Osteocyte (in vitro differentiated cells): ENCODE measurements at regions not wholly inside any gene's neighbourhood (a gene's known extent, or its start where the extent isn't known, plus 50 kb on each side); places are given as distances from the start of the nearest gene placed in this dataset.

Experiments used
- DNase-seq: peaks from one replicate; pipeline ENCODE4 v3.0.0; 2021; ENCODE audit warnings: mixed read lengths; ENCODE audit not compliant: unreplicated experiment; ENCODE audit errors: extremely low spot score
- H3K27ac Mint-ChIP-seq: one replicate; pipeline ENCODE4 v1.8.0; 2021; ENCODE audit warnings: mild to moderate bottlenecking, mixed read lengths; ENCODE audit not compliant: unreplicated experiment
- H3K27me3 Mint-ChIP-seq: one replicate; pipeline ENCODE4 v1.8.0; 2021; ENCODE audit warnings: mixed read lengths; ENCODE audit not compliant: unreplicated experiment
- H3K36me3 Mint-ChIP-seq: one replicate; pipeline ENCODE4 v1.8.0; 2021; ENCODE audit warnings: mixed read lengths; ENCODE audit not compliant: unreplicated experiment
- H3K4me1 Mint-ChIP-seq: one replicate; pipeline ENCODE4 v1.8.0; 2021; ENCODE audit warnings: mixed read lengths; ENCODE audit not compliant: unreplicated experiment
- H3K4me3 Mint-ChIP-seq: one replicate; pipeline ENCODE4 v1.8.0; 2021; ENCODE audit warnings: mild to moderate bottlenecking, moderate library complexity, mixed read lengths; ENCODE audit not compliant: unreplicated experiment
- H3K9me3 Mint-ChIP-seq: one replicate; pipeline ENCODE4 v1.8.0; 2021; ENCODE audit warnings: mixed read lengths; ENCODE audit not compliant: unreplicated experiment
- CTCF ChIP-seq: fragments of 200-600 bp; sonication (generic); IDR thresholded peaks from 2 replicates; pipeline ENCODE4 v1.5.0; 2021; ENCODE audit warnings: antibody characterized with exemption, mild to moderate bottlenecking, moderate library complexity

- Mint-ChIP-seq H3K4me1 (peaks cover 29% of the 10 kb centered on the region), H3K9me3 (no peaks in the 10 kb centered on the region), H3K27ac (no peak overlapping the region), H3K36me3 (peaks cover 2% of the 10 kb centered on the region), H3K4me3 (no peak overlapping the region), H3K27me3 (no peaks in the 10 kb centered on the region)
- TF ChIP-seq CTCF = no peak
- DNase-seq = no peak
Observed at GRCh38 chr14:53360829-53361228, 207.7 kb upstream of the DDHD1 start.

- no peak for TF ChIP-seq CTCF
Observed at GRCh38 chr14:53358166-53358565, 205.0 kb upstream of the DDHD1 start.

GRCh38 chr14:53356361-53357150 is 203.4 kb upstream of the DDHD1 start:
- Mint-ChIP-seq H3K36me3 (peaks cover 2% of the 10 kb centered on the region), H3K9me3 (no peaks in the 10 kb centered on the region), H3K4me3 (no peak overlapping the region), H3K4me1 (peaks cover 45% of the 10 kb centered on the region), H3K27me3 (no peaks in the 10 kb centered on the region), H3K27ac (peak overlapping the region; percentile 81)
- TF ChIP-seq CTCF = no peak
- DNase-seq = no peak

More at GRCh38 chr14:53358166-53358565, 205.0 kb upstream of the DDHD1 start:
- Mint-ChIP-seq H3K4me1 (peaks cover 39% of the 10 kb centered on the region), H3K9me3 (no peaks in the 10 kb centered on the region), H3K27ac (no peak overlapping the region), H3K4me3 (no peak overlapping the region), H3K36me3 (peaks cover 2% of the 10 kb centered on the region), H3K27me3 (no peaks in the 10 kb centered on the region)
- no peak for DNase-seq

- H3K4me3 Mint-ChIP-seq = peak overlapping the region; percentile 3
- H3K9me3 Mint-ChIP-seq = no peaks in the 10 kb centered on the region
Observed at GRCh38 chr14:53355581-53356112, 202.5 kb upstream of the DDHD1 start.

More at GRCh38 chr14:53355581-53356112, 202.5 kb upstream of the DDHD1 start:
- Mint-ChIP-seq H3K27me3 (no peaks in the 10 kb centered on the region), H3K4me1 (peaks cover 49% of the 10 kb centered on the region), H3K36me3 (peaks cover 2% of the 10 kb centered on the region), H3K27ac (peak overlapping the region; percentile 81)
- no peak for TF ChIP-seq CTCF
- peak; percentile 84 for DNase-seq
